ENCODE measurements at regions not wholly inside any gene's neighbourhood (a gene's known extent, or its start where the extent isn't known, plus 50 kb on each side); places are given as distances from the start of the nearest gene placed in this dataset.

- Histone ChIP-seq H3K9me3 (ENCODE audit: control insufficient read depth, insufficient read depth, low read depth, low read length) (no peaks in the 10 kb centered on the region), H3K27me3 (ENCODE audit: control insufficient read depth, insufficient read depth, low read length) (no peaks in the 10 kb centered on the region), H3K4me1 (ENCODE audit: control insufficient read depth, insufficient read depth, low read length) (no peaks in the 10 kb centered on the region), H3K36me3 (ENCODE audit: control insufficient read depth, insufficient read depth, low read length) (no peaks in the 10 kb centered on the region), H3K27ac (ENCODE audit: low read length) (no peak overlapping the region), H3K4me3 (ENCODE audit: low read depth in 2 of 2, low read length in 2 of 2) (no peak overlapping the region)
- BruUV-seq (replicated peaks), result no TSS peak
- intact Hi-C loops (cut with micrococcal nuclease; ENCODE audit: unreplicated experiment), result no loop called here
- POLR2A ChIA-PET, result interaction anchor here (0.6 kb wide), 1 partner anchor 181 kb away, joined by 13 read pairs; no protein-coding TSS in a partner anchor
- DNase-seq (ENCODE audit: low read depth, low spot score) (no peak), ATAC-seq (no peak)
- TF ChIP-seq SIN3A (IDR thresholded peaks at IDR 0.05; ENCODE audit: borderline replicate concordance, insufficient read depth, low read depth, low read length) (no peak), TCF7L2 (IDR thresholded peaks at IDR 0.05; ENCODE audit: low read depth, low read length) (no peak), CTCF (IDR thresholded peaks at IDR 0.05) (no peak), REST (IDR thresholded peaks at IDR 0.05; ENCODE audit: insufficient read depth in 1 of 2, low read depth in 2 of 2, low read length in 1 of 2) (no peak), POLR2AphosphoS5 (IDR thresholded peaks at IDR 0.05; ENCODE audit: low read depth, low read length) (no peak)
- CTCF ChIA-PET, result no interaction called here
- in situ Hi-C loops (cut with HindIII; ENCODE audit: low pct_unique_long_range_greater_than_20kb, low sequenced_read_pairs), result no loop called here
Measured at GRCh38 chr11:34827228-34827627, 89.0 kb downstream of the APIP start.

- Histone ChIP-seq H3K4me1 (ENCODE audit: control insufficient read depth, insufficient read depth, low read length) (no peaks in the 10 kb centered on the region), H3K27me3 (ENCODE audit: control insufficient read depth, insufficient read depth, low read length) (no peaks in the 10 kb centered on the region), H3K27ac (ENCODE audit: low read length) (no peak overlapping the region), H3K36me3 (ENCODE audit: control insufficient read depth, insufficient read depth, low read length) (no peaks in the 10 kb centered on the region), H3K9me3 (ENCODE audit: control insufficient read depth, insufficient read depth, low read depth, low read length) (no peaks in the 10 kb centered on the region), H3K4me3 (ENCODE audit: low read depth in 2 of 2, low read length in 2 of 2) (no peak overlapping the region)
- no TSS peak for BruUV-seq (replicated peaks)
- DNase-seq (ENCODE audit: low read depth, low spot score) (no peak), ATAC-seq (no peak)
- in situ Hi-C loops (cut with HindIII; ENCODE audit: low pct_unique_long_range_greater_than_20kb, low sequenced_read_pairs), result no loop called here
- intact Hi-C loops (cut with micrococcal nuclease; ENCODE audit: unreplicated experiment), result no loop called here
- CTCF ChIA-PET, result no interaction called here
- TF ChIP-seq CTCF (IDR thresholded peaks at IDR 0.05), result no peak
- POLR2A ChIA-PET, result no interaction called here
Measured at GRCh38 chr11:34826384-34826726, 89.8 kb downstream of the APIP start.

All from Panc1 (cell line).